DMS153 (cell line): ENCODE measurements at regions not wholly inside any gene's neighbourhood (a gene's known extent, or its start where the extent isn't known, plus 50 kb on each side); places are given as distances from the start of the nearest gene placed in this dataset.
"Not testable (repeated sequence)": the region's sequence is repeated elsewhere in the genome, so short reads cannot be mapped to it uniquely, and the experiment has no call there.

Experiments
- DNase-seq: peaks from one replicate; lab custom pipeline; 2025; lab: John Stamatoyannopoulos, UW

- DNase-seq = no peak
These were observed 244.2 kb upstream of the FOXK1 start for GRCh38 chr7:4437916-4438315.

GRCh38 chr7:4438723-4439245 is 243.3 kb upstream of the FOXK1 start:
- DNase-seq = no peak

GRCh38 chr7:4439444-4439843 is 242.7 kb upstream of the FOXK1 start:
- DNase-seq = no peak

GRCh38 chr7:4444106-4444505 is 238.0 kb upstream of the FOXK1 start:
- DNase-seq = no peak

GRCh38 chr7:4445777-4446176 is 236.3 kb upstream of the FOXK1 start:
- DNase-seq = no peak

- no peak for DNase-seq
These were observed 232.8 kb upstream of the FOXK1 start for GRCh38 chr7:4449263-4449662.

GRCh38 chr7:4450483-4450882 is 231.6 kb upstream of the FOXK1 start:
- no peak for DNase-seq

- DNase-seq = peak; percentile 86
These were observed 221.5 kb upstream of the FOXK1 start for GRCh38 chr7:4460597-4460996.

GRCh38 chr7:4461531-4461930 is 220.6 kb upstream of the FOXK1 start:
- no peak for DNase-seq

GRCh38 chr7:4468320-4469102 is 213.6 kb upstream of the FOXK1 start:
- no peak for DNase-seq

- no peak for DNase-seq
These were observed 211.8 kb upstream of the FOXK1 start for GRCh38 chr7:4470246-4470645.

- DNase-seq = no peak
These were observed 209.4 kb upstream of the FOXK1 start for GRCh38 chr7:4472728-4473127.

- peak; percentile 40 for DNase-seq
These were observed 202.6 kb upstream of the FOXK1 start for GRCh38 chr7:4479367-4480039.

- not testable (repeated sequence) for DNase-seq
These were observed 202.0 kb upstream of the FOXK1 start for GRCh38 chr7:4480131-4480530.

GRCh38 chr7:4483851-4484250 is 198.2 kb upstream of the FOXK1 start:
- DNase-seq = no peak

- no peak for DNase-seq
These were observed 197.6 kb upstream of the FOXK1 start for GRCh38 chr7:4484545-4484944.

GRCh38 chr7:4486907-4487306 is 195.2 kb upstream of the FOXK1 start:
- no peak for DNase-seq

- DNase-seq = not testable (repeated sequence)
These were observed 185.2 kb upstream of the FOXK1 start for GRCh38 chr7:4496911-4497310.

- DNase-seq = no peak
These were observed 181.3 kb upstream of the FOXK1 start for GRCh38 chr7:4500812-4501211.

GRCh38 chr7:4507886-4508285 is 174.2 kb upstream of the FOXK1 start:
- not testable (repeated sequence) for DNase-seq

- DNase-seq = no peak
These were observed 168.6 kb upstream of the FOXK1 start for GRCh38 chr7:4513450-4513849.

- DNase-seq = no peak
These were observed 162.1 kb upstream of the FOXK1 start for GRCh38 chr7:4519819-4520520.

GRCh38 chr7:4523219-4523618 is 158.9 kb upstream of the FOXK1 start:
- DNase-seq = no peak
